ENCODE measurements at regions not wholly inside any gene's neighbourhood (a gene's known extent, or its start where the extent isn't known, plus 50 kb on each side); places are given as distances from the start of the nearest gene placed in this dataset.
"Not testable (repeated sequence)": the region's sequence is repeated elsewhere in the genome, so short reads cannot be mapped to it uniquely, and the experiment has no call there.

GRCh38 chr16:5186381-5186903 is 88.8 kb upstream of the EEF2KMT start:
- Histone ChIP-seq H3K27me3 (no peaks in the 10 kb centered on the region), H3K4me1 (no peaks in the 10 kb centered on the region), H3K9me3 (no peaks in the 10 kb centered on the region), H3K36me3 (no peaks in the 10 kb centered on the region), H3K27ac (no peak overlapping the region), H3K4me3 (no peak overlapping the region)
- peak in 1 of 2 donors; percentile 66 for DNase-seq
- no peak for TF ChIP-seq POLR2AphosphoS5 (IDR thresholded peaks at IDR 0.05)
- TF ChIP-seq POLR2A (IDR thresholded peaks at IDR 0.05) = no peak
- no peak for TF ChIP-seq CTCF (IDR thresholded peaks at IDR 0.05)
- TF ChIP-seq EP300 (IDR thresholded peaks at IDR 0.05) = no peak
- ATAC-seq (ENCODE audit: low FRiP score in 2 of 2) = no peak
- WGBS, 2 donors = 95 to 98% methylated on average over 8 to 25 of the region's 34 CpGs

DNA sequence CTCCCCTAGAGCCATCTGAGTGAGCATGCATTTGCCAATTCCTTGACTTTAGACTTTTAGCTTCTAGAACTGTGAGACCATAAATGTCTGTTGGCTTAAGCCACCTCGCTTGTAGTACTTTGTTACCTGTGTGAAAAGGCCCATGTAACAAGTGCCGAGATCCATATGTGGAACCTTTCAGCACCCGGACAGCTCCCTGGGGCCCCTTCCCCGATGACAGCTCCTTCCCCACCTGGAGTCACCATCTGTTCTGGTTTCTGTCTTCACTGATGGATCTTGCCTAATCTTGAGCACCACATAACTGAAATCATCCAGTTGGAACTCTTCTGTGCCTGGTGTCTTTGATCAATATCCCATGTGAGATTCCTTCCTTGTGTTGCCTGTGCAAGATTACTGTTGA is 78.9 kb upstream of the EEF2KMT start:
- WGBS, 2 donors = 29 to 47% methylated on average over 4 of the region's 4 CpGs
- ATAC-seq (ENCODE audit: low FRiP score in 2 of 2) (no peak), DNase-seq (no peak)
- TF ChIP-seq EP300 (IDR thresholded peaks at IDR 0.05) = no peak
- TF ChIP-seq POLR2A (IDR thresholded peaks at IDR 0.05) = no peak
- no peak for TF ChIP-seq POLR2AphosphoS5 (IDR thresholded peaks at IDR 0.05)
- no peak for TF ChIP-seq CTCF (IDR thresholded peaks at IDR 0.05)
- Histone ChIP-seq H3K36me3 (no peaks in the 10 kb centered on the region), H3K27ac (no peak overlapping the region), H3K4me3 (no peak overlapping the region), H3K9me3 (peaks cover 0 to 15% (median 0%) of the 10 kb centered on the region in 4 donors), H3K4me1 (no peaks in the 10 kb centered on the region), H3K27me3 (no peaks in the 10 kb centered on the region)

GRCh38 chr16:5175266-5175665 is 77.7 kb upstream of the EEF2KMT start:
- Histone ChIP-seq H3K4me1 (no peaks in the 10 kb centered on the region), H3K27ac (no peak overlapping the region), H3K4me3 (no peak overlapping the region), H3K27me3 (no peaks in the 10 kb centered on the region), H3K36me3 (no peaks in the 10 kb centered on the region), H3K9me3 (peaks cover 0 to 15% (median 0%) of the 10 kb centered on the region in 4 donors)
- WGBS, 2 donors = 72 to 77% methylated on average over 5 of the region's 5 CpGs
- ATAC-seq (ENCODE audit: low FRiP score in 2 of 2) (no peak), DNase-seq (no peak)
- TF ChIP-seq EP300 (IDR thresholded peaks at IDR 0.05) = no peak
- TF ChIP-seq CTCF (IDR thresholded peaks at IDR 0.05) = no peak
- TF ChIP-seq POLR2A (IDR thresholded peaks at IDR 0.05) = no peak
- TF ChIP-seq POLR2AphosphoS5 (IDR thresholded peaks at IDR 0.05) = no peak

GRCh38 chr16:5166486-5166885 is 68.9 kb upstream of the EEF2KMT start:
- ATAC-seq (ENCODE audit: low FRiP score in 2 of 2) = no peak
- H3K27me3 ChIP-seq = no peaks in the 10 kb centered on the region
- TF ChIP-seq POLR2AphosphoS5 (IDR thresholded peaks at IDR 0.05) (no peak), EP300 (IDR thresholded peaks at IDR 0.05) (no peak), POLR2A (IDR thresholded peaks at IDR 0.05) (no peak)
- H3K27ac ChIP-seq = no peak overlapping the region
- H3K4me1 ChIP-seq = no peaks in the 10 kb centered on the region
- no peaks in the 10 kb centered on the region for H3K36me3 ChIP-seq
- H3K9me3 ChIP-seq = no peaks in the 10 kb centered on the region
- 14 to 16% methylated on average over 6 of the region's 6 CpGs for WGBS, 2 donors
- no peak for DNase-seq
- H3K4me3 ChIP-seq = no peak overlapping the region

DNA sequence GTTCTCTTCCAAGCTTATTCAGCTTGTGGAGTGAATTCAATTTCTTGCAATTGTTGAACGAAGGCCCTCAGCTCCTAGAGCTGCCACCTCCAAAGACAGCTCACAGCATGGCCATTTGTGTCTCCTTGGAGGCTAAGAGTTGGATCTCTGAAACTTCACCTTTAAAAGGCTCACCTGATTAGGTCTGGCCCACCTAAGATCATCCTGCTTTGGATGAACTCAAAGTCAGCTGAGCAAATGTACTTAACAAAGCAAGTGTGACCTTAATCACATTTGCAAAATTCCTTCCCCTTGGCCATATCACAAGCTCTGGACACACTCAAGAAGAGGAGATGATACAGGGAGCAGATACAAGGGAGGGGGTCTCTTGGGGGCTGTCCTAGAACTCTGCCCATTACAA is 67.8 kb upstream of the EEF2KMT start:
- not testable (repeated sequence) for ATAC-seq (ENCODE audit: low FRiP score in 2 of 2); H3K36me3 ChIP-seq; H3K27ac ChIP-seq; H3K4me3 ChIP-seq; H3K4me1 ChIP-seq; H3K9me3 ChIP-seq; DNase-seq; H3K27me3 ChIP-seq
- WGBS, 2 donors = 73% methylated on average over 1 of the region's 1 CpG; no CpG with 5 or more reads in 1 of the 2 donors

DNA sequence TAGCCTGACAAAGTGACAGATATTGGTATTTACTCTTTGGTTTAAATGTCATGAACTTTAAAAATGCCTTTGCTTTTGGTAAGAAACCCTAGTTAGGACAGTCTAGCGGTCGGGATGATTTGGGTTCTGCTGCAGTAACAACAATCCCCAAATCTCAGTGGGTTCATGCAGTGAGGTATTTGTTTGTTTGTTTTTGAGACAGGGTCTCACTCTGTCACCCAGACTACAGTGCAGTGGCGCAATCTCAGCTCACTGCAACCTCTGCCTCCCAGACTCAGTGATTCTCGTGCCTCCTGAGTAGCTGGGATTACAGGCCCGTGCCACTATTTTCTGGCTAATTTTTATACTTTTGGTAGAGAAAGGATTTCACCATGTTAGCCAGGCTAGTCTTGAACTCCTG is 65.2 kb upstream of the EEF2KMT start:
- H3K9me3 ChIP-seq; H3K27me3 ChIP-seq; H3K27ac ChIP-seq; DNase-seq; ATAC-seq (ENCODE audit: low FRiP score in 2 of 2); H3K36me3 ChIP-seq; H3K4me1 ChIP-seq; H3K4me3 ChIP-seq: not testable (repeated sequence)
- WGBS, 2 donors = 87 to 94% methylated on average over 5 of the region's 5 CpGs

DNA sequence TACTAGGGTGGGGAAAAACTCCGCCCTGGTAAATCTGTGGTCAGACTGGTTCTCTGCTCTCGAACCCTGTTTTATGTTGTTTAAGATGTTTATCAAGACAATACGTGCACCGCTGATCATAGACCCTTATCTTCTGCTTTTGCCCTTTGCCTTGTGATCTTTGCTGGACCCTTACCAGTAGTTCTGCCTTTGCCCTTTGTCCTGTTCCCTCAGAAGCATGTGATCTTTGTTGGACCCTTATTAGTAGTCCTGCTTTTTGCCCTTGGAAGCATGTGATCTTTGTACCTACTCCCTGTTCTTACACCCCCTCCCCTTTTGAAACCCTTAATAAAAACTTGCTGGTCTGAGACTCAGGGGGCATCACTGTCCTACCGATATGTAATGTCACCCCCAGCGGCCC is 64.3 kb upstream of the EEF2KMT start:
- not testable (repeated sequence) for H3K4me3 ChIP-seq; H3K36me3 ChIP-seq; H3K27me3 ChIP-seq; H3K9me3 ChIP-seq; H3K4me1 ChIP-seq; DNase-seq; H3K27ac ChIP-seq; ATAC-seq (ENCODE audit: low FRiP score in 2 of 2)
- 92 to 93% methylated on average over 6 of the region's 6 CpGs for WGBS, 2 donors

DNA sequence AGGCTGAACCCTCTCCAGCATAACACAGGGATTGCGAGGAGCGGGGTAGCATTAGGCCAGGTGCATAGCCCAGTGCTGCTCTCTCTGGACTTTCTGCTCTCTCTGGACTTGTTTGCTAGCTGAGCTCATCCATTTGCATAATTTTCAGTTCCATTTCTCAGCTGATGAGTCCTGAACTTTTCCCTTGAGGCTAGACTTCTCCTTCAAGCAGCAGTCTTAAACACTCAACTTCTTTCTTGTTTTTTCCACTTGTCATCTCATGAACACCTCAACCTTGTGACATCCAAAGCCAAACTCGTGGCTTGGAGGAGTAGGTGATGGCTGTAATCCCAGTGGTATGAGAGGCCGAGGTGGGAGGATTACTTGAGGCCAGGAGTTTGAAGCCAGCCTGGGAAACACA is 62.4 kb upstream of the EEF2KMT start:
- not testable (repeated sequence) for ATAC-seq (ENCODE audit: low FRiP score in 2 of 2); H3K36me3 ChIP-seq; H3K27me3 ChIP-seq; H3K4me1 ChIP-seq; H3K4me3 ChIP-seq; H3K27ac ChIP-seq; H3K9me3 ChIP-seq; DNase-seq
- WGBS, 2 donors = 67 to 73% methylated on average over 4 of the region's 4 CpGs

DNA sequence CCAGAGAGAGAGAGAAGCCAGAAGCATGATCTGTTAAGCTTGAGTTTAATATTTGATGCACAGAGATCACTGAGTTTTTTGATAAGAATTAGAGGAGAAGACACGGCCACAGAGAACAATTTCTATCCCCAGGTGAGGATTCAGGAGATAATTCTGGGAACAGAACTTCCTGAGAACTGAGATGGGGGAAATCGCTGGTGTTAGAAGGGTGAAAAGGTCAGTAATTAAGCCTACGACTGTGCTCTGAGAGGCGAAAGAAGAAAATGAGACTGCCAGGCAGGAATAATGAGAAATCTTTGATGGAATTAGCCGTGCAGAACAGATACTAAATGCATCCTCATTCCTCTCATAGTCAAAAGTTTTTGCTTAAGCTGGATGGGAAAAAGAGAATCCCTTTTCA is 61.9 kb upstream of the EEF2KMT start:
- ATAC-seq (ENCODE audit: low FRiP score in 2 of 2); H3K27me3 ChIP-seq; DNase-seq; H3K36me3 ChIP-seq; H3K4me1 ChIP-seq; H3K27ac ChIP-seq; H3K4me3 ChIP-seq; H3K9me3 ChIP-seq: not testable (repeated sequence)
- WGBS, 2 donors = 45 to 56% methylated on average over 5 of the region's 5 CpGs
